ENCODE measurements at regions not wholly inside any gene's neighbourhood (a gene's known extent, or its start where the extent isn't known, plus 50 kb on each side); places are given as distances from the start of the nearest gene placed in this dataset.

- TF ChIP-seq RARB (CRISPR knock-in tag; IDR thresholded peaks at IDR 0.05) (no peak), ZNF70 (CRISPR knock-in tag; IDR thresholded peaks at IDR 0.05) (no peak), PATZ1 (CRISPR knock-in tag; IDR thresholded peaks at IDR 0.05; ENCODE audit: borderline replicate concordance) (no peak), ZFP30 (CRISPR knock-in tag; IDR thresholded peaks at IDR 0.05) (no peak), ESRRG (CRISPR knock-in tag; IDR thresholded peaks at IDR 0.05) (no peak), TSHZ2 (CRISPR knock-in tag; IDR thresholded peaks at IDR 0.05) (no peak), TOX (CRISPR knock-in tag; IDR thresholded peaks at IDR 0.05; ENCODE audit: borderline replicate concordance) (no peak), POU6F1 (CRISPR knock-in tag; IDR thresholded peaks at IDR 0.05; ENCODE audit: borderline replicate concordance, low read depth) (no peak), GLIS3 (CRISPR knock-in tag; IDR thresholded peaks at IDR 0.05) (no peak), CREB5 (CRISPR knock-in tag; IDR thresholded peaks at IDR 0.05; ENCODE audit: low read depth) (no peak), ZNF565 (CRISPR knock-in tag; conservative IDR thresholded peaks at IDR 0.05; ENCODE audit: low read depth) (no peak), ISL1 (CRISPR knock-in tag; IDR thresholded peaks at IDR 0.05) (no peak), TCF4 (CRISPR knock-in tag; IDR thresholded peaks at IDR 0.05; ENCODE audit: borderline replicate concordance) (no peak), SNAI2 (CRISPR knock-in tag; IDR thresholded peaks at IDR 0.05) (no peak), CSDC2 (CRISPR knock-in tag; IDR thresholded peaks at IDR 0.05) (no peak), BACH2 (CRISPR knock-in tag; IDR thresholded peaks at IDR 0.05; ENCODE audit: borderline replicate concordance) (no peak), ZNF8 (CRISPR knock-in tag; IDR thresholded peaks at IDR 0.05) (no peak), CSRNP3 (CRISPR knock-in tag; IDR thresholded peaks at IDR 0.05) (no peak), OSR1 (CRISPR knock-in tag; IDR thresholded peaks at IDR 0.05) (no peak)
- ATAC-seq: no peak
Observed at GRCh38 chr18:34075963-34076860, 148.5 kb downstream of the NOL4 start.

- TF ChIP-seq OSR1 (CRISPR knock-in tag; IDR thresholded peaks at IDR 0.05) (no peak), RARB (CRISPR knock-in tag; IDR thresholded peaks at IDR 0.05) (no peak), POU6F1 (CRISPR knock-in tag; IDR thresholded peaks at IDR 0.05; ENCODE audit: borderline replicate concordance, low read depth) (no peak), ZC3H10 (CRISPR knock-in tag; IDR thresholded peaks at IDR 0.05) (no peak), ZNF8 (CRISPR knock-in tag; IDR thresholded peaks at IDR 0.05) (no peak), TCF4 (CRISPR knock-in tag; IDR thresholded peaks at IDR 0.05; ENCODE audit: borderline replicate concordance) (no peak), BACH2 (CRISPR knock-in tag; IDR thresholded peaks at IDR 0.05; ENCODE audit: borderline replicate concordance) (no peak)
- no peak for ATAC-seq
Observed at GRCh38 chr18:34061226-34061625, 163.5 kb downstream of the NOL4 start.

All from SK-N-SH treated with all-trans-retinoic acid at 6 μM for 48 hours (cell line).